GM18909 (cell line): ENCODE measurements at regions not wholly inside any gene's neighbourhood (a gene's known extent, or its start where the extent isn't known, plus 50 kb on each side); places are given as distances from the start of the nearest gene placed in this dataset.

ENCODE experiments used
- ATAC-seq: cut with Tn5 transposase; IDR thresholded peaks from one replicate; pipeline ENCODE4 v1.9.1; 2021; ENCODE audit warnings: mild to moderate bottlenecking; ENCODE audit not compliant: unreplicated experiment, poor library complexity

GRCh38 chr5:155732587-155733376, 594.2 kb upstream of the SGCD start:
- ATAC-seq, result no peak

GRCh38 chr5:155733935-155734334, 593.0 kb upstream of the SGCD start:
- no peak for ATAC-seq

- no peak for ATAC-seq
Measured at GRCh38 chr5:155735388-155735787, 591.6 kb upstream of the SGCD start.

- no peak for ATAC-seq
Measured at GRCh38 chr5:155738616-155739015, 588.3 kb upstream of the SGCD start.

GRCh38 chr5:155746367-155747038, 580.5 kb upstream of the SGCD start:
- ATAC-seq, result no peak

- no peak for ATAC-seq
Measured at GRCh38 chr5:155750101-155750500, 576.9 kb upstream of the SGCD start.

- no peak for ATAC-seq
Measured at GRCh38 chr5:155750571-155750970, 576.4 kb upstream of the SGCD start.

GRCh38 chr5:155753943-155754581, 572.9 kb upstream of the SGCD start:
- ATAC-seq, result no peak

GRCh38 chr5:155759252-155759651, 567.7 kb upstream of the SGCD start:
- ATAC-seq, result no peak

GRCh38 chr5:155759984-155760383, 567.0 kb upstream of the SGCD start:
- ATAC-seq, result no peak

GRCh38 chr5:155761502-155761901, 565.5 kb upstream of the SGCD start:
- ATAC-seq, result no peak

- ATAC-seq, result no peak
Measured at GRCh38 chr5:155765715-155766114, 561.2 kb upstream of the SGCD start.

- ATAC-seq, result no peak
Measured at GRCh38 chr5:155767470-155767869, 559.5 kb upstream of the SGCD start.

- no peak for ATAC-seq
Measured at GRCh38 chr5:155768332-155768731, 558.6 kb upstream of the SGCD start.

GRCh38 chr5:155772009-155772662, 554.8 kb upstream of the SGCD start:
- no peak for ATAC-seq

GRCh38 chr5:155773680-155774079, 553.3 kb upstream of the SGCD start:
- ATAC-seq, result peak; percentile 64

GRCh38 chr5:155780260-155780659, 546.7 kb upstream of the SGCD start:
- no peak for ATAC-seq

- ATAC-seq, result no peak
Measured at GRCh38 chr5:155783246-155783645, 543.7 kb upstream of the SGCD start.

GRCh38 chr5:155783791-155784190, 543.2 kb upstream of the SGCD start:
- no peak for ATAC-seq

- no peak for ATAC-seq
Measured at GRCh38 chr5:155786108-155786507, 540.9 kb upstream of the SGCD start.

GRCh38 chr5:155792873-155793272, 534.1 kb upstream of the SGCD start:
- no peak for ATAC-seq
